IPS-18a (cell line): ENCODE measurements at regions not wholly inside any gene's neighbourhood (a gene's known extent, or its start where the extent isn't known, plus 50 kb on each side); places are given as distances from the start of the nearest gene placed in this dataset.
"Not testable (repeated sequence)": the region's sequence is repeated elsewhere in the genome, so short reads cannot be mapped to it uniquely, and the experiment has no call there.

Source experiments
- H3K27ac ChIP-seq: one replicate; pipeline ENCODE4 v1.5.1; 2013; ENCODE audit warnings: low read length
- H3K27me3 ChIP-seq: one replicate; pipeline ENCODE4 v1.6.1; 2013; ENCODE audit warnings: mild to moderate bottlenecking, low read length; ENCODE audit not compliant: control insufficient read depth, insufficient read depth
- H3K36me3 ChIP-seq: one replicate; pipeline ENCODE4 v1.6.1; 2013; ENCODE audit warnings: low read depth, low read length; ENCODE audit not compliant: control insufficient read depth
- H3K4me1 ChIP-seq: one replicate; pipeline ENCODE4 v1.6.1; 2013; ENCODE audit warnings: low read depth, low read length; ENCODE audit not compliant: control insufficient read depth
- H3K4me3 ChIP-seq: one replicate; pipeline ENCODE4 v1.5.1; 2013; ENCODE audit warnings: low read length
- H3K9ac ChIP-seq: one replicate; pipeline ENCODE4 v1.6.1; 2013; ENCODE audit warnings: mild to moderate bottlenecking, low read length, moderate library complexity
- H3K9me3 ChIP-seq: one replicate; pipeline ENCODE4 v1.6.1; 2013; ENCODE audit warnings: low read depth, low read length; ENCODE audit not compliant: control insufficient read depth

DNA sequence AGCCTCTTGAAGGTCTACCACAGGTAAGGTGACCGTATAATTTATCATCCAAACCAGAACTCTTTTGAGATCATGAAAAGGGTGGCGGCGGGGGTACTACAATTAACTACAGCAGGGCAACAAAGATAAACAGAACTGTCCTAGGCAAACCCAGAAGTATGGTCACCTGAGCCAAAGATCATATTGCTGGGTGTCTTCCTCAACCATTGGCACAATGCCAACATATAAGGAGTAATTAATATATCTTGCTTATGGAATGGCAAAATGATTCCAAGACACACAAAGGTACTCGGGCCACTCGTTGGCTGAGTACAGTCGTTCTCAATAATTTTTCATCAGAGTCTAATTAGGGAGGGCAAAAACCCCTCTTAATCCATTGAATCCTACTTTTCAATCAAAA lies 273.3 kb downstream of the QDPR start:
- Histone ChIP-seq H3K4me3 (no peak overlapping the region), H3K9me3 (no peaks in the 10 kb centered on the region), H3K36me3 (no peaks in the 10 kb centered on the region), H3K27me3 (no peaks in the 10 kb centered on the region), H3K27ac (no peak overlapping the region), H3K4me1 (no peaks in the 10 kb centered on the region), H3K9ac (no peak overlapping the region)

DNA sequence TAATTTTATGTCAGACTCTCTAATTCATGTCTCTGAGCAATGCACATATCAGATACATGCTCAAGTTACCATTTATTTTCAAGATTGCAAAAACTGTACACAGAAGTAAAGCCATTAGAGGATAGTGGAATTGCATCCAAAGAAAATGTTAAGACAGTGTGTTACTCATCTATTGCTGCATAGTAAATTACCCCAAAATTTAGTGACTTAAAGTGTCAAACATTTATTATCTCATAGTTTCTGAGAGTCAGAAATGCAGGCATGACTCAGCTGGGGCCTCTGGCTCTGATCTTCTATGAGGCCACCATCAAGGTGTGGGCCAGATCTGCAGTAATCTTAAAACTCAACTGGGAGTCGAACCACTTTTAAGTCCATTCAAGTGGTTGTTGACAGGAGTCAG lies 275.2 kb downstream of the QDPR start:
- H3K4me1 ChIP-seq = no peaks in the 10 kb centered on the region
- no peaks in the 10 kb centered on the region for H3K27me3 ChIP-seq
- H3K9ac ChIP-seq = no peak overlapping the region
- no peak overlapping the region for H3K27ac ChIP-seq
- no peaks in the 10 kb centered on the region for H3K9me3 ChIP-seq
- H3K36me3 ChIP-seq = no peaks in the 10 kb centered on the region
- no peak overlapping the region for H3K4me3 ChIP-seq

DNA sequence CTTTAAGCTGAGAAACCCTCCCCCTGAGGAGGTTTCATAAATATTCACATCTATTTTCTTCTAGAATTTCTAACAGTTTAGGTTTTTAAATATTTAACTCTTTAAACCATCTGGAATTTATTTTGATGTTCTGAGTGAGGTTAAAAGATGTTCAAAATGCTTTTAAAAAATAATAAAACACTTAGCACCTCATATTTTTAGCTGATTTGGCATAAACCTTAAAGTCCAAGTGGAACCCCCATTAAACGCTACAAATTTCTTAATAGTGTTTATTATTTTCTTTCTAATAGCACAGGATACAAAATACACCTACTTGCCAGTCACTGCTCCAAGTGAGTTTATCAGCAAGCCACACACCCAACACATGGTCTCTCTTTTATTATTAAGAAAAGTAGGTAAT lies 277.2 kb downstream of the QDPR start:
- Histone ChIP-seq H3K9ac (no peak overlapping the region), H3K4me3 (no peak overlapping the region), H3K27ac (no peak overlapping the region), H3K27me3 (no peaks in the 10 kb centered on the region), H3K36me3 (no peaks in the 10 kb centered on the region), H3K9me3 (no peaks in the 10 kb centered on the region), H3K4me1 (no peaks in the 10 kb centered on the region)

DNA sequence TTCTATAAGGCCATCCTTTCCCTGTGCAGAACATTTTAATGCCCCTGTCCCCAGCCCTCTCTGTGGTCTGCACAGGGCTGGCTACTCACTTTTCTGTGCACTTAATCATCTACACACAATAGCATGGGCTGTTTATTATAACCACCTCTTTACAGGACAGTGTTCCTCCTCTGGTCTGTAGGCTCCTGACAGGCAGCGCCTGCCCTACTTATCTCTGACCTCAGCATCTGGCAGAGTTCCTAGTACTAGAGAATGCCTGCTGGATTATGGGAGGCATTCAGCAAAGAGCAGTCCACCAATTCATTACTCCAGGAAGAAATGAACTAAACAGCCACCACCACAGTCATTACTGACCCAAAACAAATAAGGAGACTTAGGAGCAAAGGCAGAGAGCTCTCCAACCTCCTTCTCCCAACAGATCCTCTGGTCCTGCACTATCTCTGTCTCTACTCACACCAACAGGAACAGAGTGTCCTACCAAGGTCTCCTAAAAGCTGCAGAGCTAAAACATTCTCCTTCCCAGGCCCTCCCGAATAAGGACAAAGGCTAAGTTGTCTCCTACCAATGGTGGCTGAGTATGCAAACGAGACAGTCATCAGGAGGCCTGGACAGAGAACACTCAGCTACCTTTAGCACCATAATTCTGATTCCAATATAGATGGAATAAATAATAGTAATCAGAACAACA lies 279.2 kb downstream of the QDPR start:
- H3K27ac ChIP-seq = no peak overlapping the region
- no peaks in the 10 kb centered on the region for H3K4me1 ChIP-seq
- H3K27me3 ChIP-seq = no peaks in the 10 kb centered on the region
- H3K4me3 ChIP-seq = no peak overlapping the region
- H3K9ac ChIP-seq = no peak overlapping the region
- H3K9me3 ChIP-seq = no peaks in the 10 kb centered on the region
- H3K36me3 ChIP-seq = no peaks in the 10 kb centered on the region

DNA sequence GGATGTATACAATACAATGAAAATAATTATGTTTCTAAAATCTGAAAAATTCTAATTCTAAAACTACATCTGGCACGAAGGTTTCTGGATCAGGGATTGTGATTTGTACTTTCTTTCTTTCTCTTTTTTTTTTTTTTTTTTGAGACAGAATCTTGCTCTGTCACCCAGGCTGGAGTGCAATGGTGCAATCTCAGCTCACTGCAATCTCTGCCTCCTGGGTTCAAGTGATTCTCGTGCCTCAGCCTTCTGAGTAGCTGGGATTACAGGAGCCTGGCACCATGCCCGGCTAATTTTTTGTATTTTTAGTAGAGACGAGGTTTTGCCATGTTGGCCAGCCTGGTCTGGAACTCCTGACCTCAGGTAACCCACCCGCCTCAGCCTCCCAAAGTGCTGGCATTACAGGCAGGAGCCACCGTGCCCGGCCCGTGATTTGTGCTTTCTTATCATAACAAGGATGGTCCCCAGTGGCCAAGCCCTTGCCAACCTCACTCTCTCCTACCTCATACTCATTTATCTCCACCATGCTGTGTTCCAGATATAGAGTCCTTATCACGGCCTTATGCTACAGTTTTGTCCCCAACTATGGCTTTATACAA lies 279.9 kb downstream of the QDPR start:
- not testable (repeated sequence) for H3K27me3 ChIP-seq, H3K4me1 ChIP-seq, H3K9me3 ChIP-seq, H3K27ac ChIP-seq, H3K9ac ChIP-seq, H3K36me3 ChIP-seq, H3K4me3 ChIP-seq

DNA sequence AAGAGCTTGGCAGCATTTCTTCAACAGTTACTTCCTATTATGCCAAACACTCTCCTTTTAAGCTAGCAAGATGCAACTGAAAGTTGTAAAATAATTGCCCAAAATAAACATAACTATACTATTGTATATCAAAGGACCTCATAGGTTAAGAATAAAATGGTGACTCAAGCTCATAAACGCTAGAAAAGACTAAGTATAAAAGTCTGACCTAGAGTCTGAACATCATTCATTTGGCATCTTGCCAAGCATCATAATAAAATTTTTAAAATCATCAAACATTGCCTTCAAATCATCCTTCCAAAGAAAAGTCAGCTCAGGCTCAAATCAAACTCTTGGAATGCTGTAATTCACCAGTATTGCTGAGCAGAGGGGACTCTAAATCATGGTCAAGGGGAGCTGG lies 281.2 kb downstream of the QDPR start:
- Histone ChIP-seq H3K36me3 (no peaks in the 10 kb centered on the region), H3K4me3 (no peak overlapping the region), H3K4me1 (no peaks in the 10 kb centered on the region), H3K27me3 (no peaks in the 10 kb centered on the region), H3K9ac (no peak overlapping the region), H3K9me3 (no peaks in the 10 kb centered on the region), H3K27ac (no peak overlapping the region)

DNA sequence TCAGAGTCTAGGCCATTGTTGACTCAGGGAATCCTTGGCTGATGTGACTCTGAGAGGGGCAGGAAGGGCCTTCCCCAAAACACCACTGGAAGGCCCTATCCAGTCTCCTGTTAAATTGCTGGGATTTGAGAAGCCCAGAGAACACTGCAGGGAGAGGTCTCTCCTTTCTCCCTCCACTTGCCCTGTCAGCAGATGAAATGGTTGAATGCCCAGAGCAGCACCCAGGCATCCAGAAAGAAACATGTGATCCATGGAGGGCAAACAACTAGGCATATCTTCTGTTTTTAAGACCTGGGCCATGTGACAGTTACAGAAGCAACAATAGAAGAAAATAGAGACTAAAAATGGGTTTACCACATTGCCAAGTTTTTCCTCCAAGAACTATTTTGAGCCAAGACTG lies 291.1 kb downstream of the QDPR start:
- Histone ChIP-seq H3K27ac (no peak overlapping the region), H3K9ac (no peak overlapping the region), H3K9me3 (no peaks in the 10 kb centered on the region), H3K4me3 (no peak overlapping the region), H3K4me1 (no peaks in the 10 kb centered on the region), H3K27me3 (no peaks in the 10 kb centered on the region), H3K36me3 (no peaks in the 10 kb centered on the region)

DNA sequence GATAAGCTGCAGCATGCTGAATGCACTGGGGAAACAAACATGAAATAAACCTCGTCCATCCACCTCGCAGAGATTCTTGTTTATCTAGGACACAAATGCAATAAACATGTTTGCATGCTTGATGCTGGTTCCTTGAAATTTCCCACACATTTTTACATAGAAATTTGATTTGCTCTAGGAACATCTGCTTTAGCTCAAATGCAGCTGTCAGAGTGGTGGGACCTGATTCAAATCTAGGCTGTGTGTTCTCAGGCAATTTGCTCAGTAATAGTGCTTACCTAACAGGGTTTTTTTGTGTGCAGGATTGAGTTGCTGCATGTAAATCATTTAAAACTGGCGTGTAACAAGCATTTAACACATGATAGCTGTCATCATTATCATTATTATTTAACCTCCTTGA lies 293.1 kb downstream of the QDPR start:
- no peaks in the 10 kb centered on the region for H3K27me3 ChIP-seq
- no peaks in the 10 kb centered on the region for H3K4me1 ChIP-seq
- H3K36me3 ChIP-seq = no peaks in the 10 kb centered on the region
- no peak overlapping the region for H3K4me3 ChIP-seq
- no peak overlapping the region for H3K9ac ChIP-seq
- peaks cover 6% of the 10 kb centered on the region for H3K9me3 ChIP-seq
- no peak overlapping the region for H3K27ac ChIP-seq

DNA sequence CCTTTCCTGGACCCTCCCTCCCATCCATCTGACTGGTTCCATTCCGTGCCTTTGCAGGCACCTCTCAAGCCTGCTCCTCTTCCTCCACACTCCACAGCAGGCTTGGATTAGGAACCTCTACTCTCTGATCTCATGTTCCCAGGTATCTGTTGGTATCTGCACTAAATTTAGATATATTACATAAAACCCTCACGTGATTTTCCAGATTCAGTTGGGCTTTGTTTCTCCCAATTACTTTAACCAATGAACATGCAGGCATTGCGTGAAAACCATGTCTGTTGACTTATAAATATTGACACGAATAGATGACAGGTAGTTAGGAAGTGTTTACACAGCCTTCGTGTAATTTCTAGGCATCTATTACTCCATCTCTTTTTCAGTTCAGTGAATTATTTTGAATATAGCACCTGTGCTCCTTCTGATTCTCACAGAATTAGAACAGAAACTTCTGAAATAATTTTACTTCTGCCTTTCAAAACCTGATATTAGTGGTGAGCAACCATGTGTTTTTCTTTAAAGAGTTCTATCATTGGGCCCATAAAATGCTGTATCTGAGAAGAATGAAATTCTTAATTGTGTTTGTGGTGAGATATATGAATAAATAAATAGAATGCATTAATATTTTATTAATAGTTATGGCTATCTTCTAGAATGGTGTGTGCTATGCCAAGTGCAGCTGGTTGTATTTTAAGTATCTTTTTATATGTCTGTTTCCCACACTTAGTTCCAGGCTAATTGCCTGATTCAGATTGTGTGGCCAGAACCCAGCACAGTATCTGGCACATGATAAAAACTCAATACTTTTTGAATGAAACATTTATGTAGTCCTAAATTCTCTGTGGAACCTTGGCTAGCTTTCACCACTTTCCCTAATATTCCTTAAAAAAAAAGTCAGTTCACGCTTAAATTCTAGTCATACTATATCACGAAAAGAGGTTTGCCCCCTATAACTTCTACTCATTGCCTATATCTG lies 304.8 kb downstream of the QDPR start:
- no peaks in the 10 kb centered on the region for H3K4me1 ChIP-seq
- H3K27ac ChIP-seq = no peak overlapping the region
- H3K4me3 ChIP-seq = no peak overlapping the region
- no peaks in the 10 kb centered on the region for H3K36me3 ChIP-seq
- H3K9me3 ChIP-seq = no peaks in the 10 kb centered on the region
- no peak overlapping the region for H3K9ac ChIP-seq
- no peaks in the 10 kb centered on the region for H3K27me3 ChIP-seq

DNA sequence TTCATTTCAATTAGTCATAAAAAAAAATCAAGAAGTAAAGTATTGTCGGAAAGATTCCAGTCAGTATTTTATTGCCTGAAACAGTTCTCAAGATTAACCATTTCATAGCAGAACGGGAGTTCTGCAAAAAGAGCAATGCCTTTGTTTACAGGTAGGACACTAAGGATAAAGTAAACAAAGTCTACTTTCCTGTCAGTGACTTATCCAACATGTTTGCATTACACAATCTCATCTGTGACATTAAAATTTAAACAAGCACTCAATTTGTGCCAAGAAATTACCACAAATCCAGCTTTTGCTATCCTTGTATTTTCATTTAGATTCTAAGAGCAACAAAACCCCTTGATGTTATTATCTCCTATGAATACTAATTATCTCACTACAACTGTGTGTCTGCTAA lies 306.5 kb upstream of the LDB2 start:
- H3K27ac ChIP-seq = no peak overlapping the region
- H3K27me3 ChIP-seq = no peaks in the 10 kb centered on the region
- no peaks in the 10 kb centered on the region for H3K9me3 ChIP-seq
- no peaks in the 10 kb centered on the region for H3K36me3 ChIP-seq
- no peak overlapping the region for H3K4me3 ChIP-seq
- H3K4me1 ChIP-seq = no peaks in the 10 kb centered on the region
- no peak overlapping the region for H3K9ac ChIP-seq

DNA sequence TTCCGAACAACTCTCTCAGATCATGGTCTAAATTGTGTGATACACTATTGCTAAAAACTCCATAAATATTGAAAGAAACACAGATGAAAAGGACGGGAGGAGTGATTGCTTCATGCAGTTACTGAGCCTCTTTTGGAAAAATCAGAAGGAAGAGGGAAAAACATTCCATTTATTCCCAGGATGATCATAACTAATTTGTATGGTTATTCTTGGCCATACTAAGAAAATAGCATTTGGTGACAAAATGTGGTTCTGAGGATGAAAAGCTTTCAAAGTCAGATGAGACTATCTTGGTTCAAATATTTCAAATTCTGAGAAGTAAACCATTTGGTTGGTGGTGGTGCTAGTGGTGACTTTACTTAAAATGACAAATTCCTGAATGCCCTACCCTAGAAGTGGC lies 305.4 kb upstream of the LDB2 start:
- no peak overlapping the region for H3K9ac ChIP-seq
- H3K36me3 ChIP-seq = no peaks in the 10 kb centered on the region
- no peak overlapping the region for H3K4me3 ChIP-seq
- H3K27ac ChIP-seq = no peak overlapping the region
- H3K9me3 ChIP-seq = no peaks in the 10 kb centered on the region
- H3K27me3 ChIP-seq = no peaks in the 10 kb centered on the region
- no peaks in the 10 kb centered on the region for H3K4me1 ChIP-seq
